ENCODE measurements at regions not wholly inside any gene's neighbourhood (a gene's known extent, or its start where the extent isn't known, plus 50 kb on each side); places are given as distances from the start of the nearest gene placed in this dataset.
A peak's percentile ranks its signal among the peaks of the same experiment; 100 is the strongest.

DNA sequence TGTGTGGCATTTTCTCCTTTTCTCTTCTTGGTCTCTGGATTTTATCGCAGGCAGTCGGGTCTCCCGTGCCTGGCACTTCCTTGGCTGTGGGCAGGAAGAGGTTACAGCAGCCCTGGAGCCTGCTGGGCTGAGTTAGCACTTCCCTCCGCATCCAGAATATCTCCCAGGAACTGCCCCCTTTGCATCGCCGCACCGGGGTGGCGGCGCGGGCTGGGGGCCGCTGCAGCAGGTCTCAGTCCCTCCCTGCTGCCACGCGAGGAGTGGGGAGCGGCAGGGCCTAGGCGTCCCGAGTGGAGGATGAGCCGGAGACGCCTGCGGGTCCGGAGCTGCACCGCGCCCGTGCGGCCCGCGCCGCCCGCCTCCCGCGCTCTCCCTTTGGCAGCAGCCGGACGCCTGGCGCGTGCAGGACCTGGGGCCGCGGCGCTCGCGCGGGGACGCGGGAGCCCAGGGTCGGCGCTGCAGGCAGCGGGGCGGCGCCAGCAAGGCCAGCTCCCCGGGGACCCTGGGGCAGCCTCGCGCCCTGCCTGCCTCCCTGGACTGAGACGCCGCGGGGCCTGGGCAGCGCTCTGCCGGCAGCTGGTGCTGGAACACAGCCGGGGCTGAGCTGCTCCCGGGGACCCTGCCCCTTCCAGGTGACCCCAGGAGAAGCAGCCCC is 192.8 kb downstream of the PRDM2 start:
- no peak for DNase-seq (ENCODE audit: low read depth)
- no peak for TF ChIP-seq CTCF (IDR thresholded peaks at IDR 0.05; ENCODE audit: insufficient read depth, low read depth, low read length, missing control alignments)
- H3K4me3 ChIP-seq (ENCODE audit: low read length), result no peak overlapping the region

- TF ChIP-seq CTCF (IDR thresholded peaks at IDR 0.05; ENCODE audit: insufficient read depth, low read depth, low read length, missing control alignments), result no peak
- no peak overlapping the region for H3K4me3 ChIP-seq (ENCODE audit: low read length)
These were observed 193.4 kb downstream of the PRDM2 start for GRCh38 chr1:13893409-13893821.

GRCh38 chr1:13896932-13897331 is 196.9 kb downstream of the PRDM2 start:
- TF ChIP-seq CTCF (IDR thresholded peaks at IDR 0.05; ENCODE audit: insufficient read depth, low read depth, low read length, missing control alignments), result no peak
- DNase-seq (ENCODE audit: low read depth), result no peak
- no peak overlapping the region for H3K4me3 ChIP-seq (ENCODE audit: low read length)

More at GRCh38 chr1:13893409-13893821, 193.4 kb downstream of the PRDM2 start:
- DNase-seq (ENCODE audit: low read depth), result no peak

- DNase-seq (ENCODE audit: low read depth), result no peak
- TF ChIP-seq CTCF (IDR thresholded peaks at IDR 0.05; ENCODE audit: insufficient read depth, low read depth, low read length, missing control alignments), result no peak
- H3K4me3 ChIP-seq (ENCODE audit: low read length), result no peak overlapping the region
These were observed 198.4 kb downstream of the PRDM2 start for GRCh38 chr1:13898406-13898805.

DNA sequence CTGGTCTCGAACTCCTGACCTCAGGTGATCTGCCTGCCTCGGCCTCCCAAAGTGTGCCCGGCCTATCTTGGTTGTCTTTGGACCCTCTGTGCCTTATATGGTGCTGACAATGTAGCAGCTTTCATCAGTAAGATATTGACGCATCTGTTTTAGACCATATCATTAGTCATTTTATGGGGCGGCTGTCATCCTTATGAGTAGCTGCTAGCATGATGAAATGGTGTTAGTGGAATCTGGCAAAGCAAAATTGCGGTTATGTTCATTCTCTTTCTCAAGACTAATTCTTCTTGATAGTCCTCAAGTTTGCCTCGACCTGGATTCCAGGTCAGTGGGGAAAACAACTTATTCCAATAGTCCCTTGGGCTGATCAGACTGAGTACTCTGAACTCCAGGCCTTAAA is 199.9 kb downstream of the PRDM2 start:
- TF ChIP-seq CTCF (IDR thresholded peaks at IDR 0.05; ENCODE audit: insufficient read depth, low read depth, low read length, missing control alignments), result no peak
- no peak overlapping the region for H3K4me3 ChIP-seq (ENCODE audit: low read length)
- DNase-seq (ENCODE audit: low read depth), result no peak

DNA sequence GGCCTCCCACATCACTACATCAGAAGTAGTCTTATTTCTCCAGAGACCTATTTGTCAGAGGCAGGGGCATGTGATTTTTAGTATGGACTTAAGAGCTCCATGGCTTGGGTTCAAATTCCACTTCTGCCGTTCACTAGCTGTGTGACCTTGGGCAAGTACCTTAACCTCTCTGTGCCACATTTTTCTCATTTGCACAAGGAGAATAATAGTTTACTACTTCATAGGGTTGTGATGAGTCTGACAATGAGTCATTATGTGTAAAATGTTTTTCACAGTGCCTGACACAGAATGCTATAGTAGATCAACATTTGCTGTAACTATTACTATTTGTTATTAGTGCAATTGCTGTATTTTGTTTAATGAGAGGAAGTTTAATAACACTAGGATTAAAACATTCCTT is 200.6 kb downstream of the PRDM2 start:
- DNase-seq (ENCODE audit: low read depth), result peak; percentile 9
- no peak for TF ChIP-seq CTCF (IDR thresholded peaks at IDR 0.05; ENCODE audit: insufficient read depth, low read depth, low read length, missing control alignments)

DNA sequence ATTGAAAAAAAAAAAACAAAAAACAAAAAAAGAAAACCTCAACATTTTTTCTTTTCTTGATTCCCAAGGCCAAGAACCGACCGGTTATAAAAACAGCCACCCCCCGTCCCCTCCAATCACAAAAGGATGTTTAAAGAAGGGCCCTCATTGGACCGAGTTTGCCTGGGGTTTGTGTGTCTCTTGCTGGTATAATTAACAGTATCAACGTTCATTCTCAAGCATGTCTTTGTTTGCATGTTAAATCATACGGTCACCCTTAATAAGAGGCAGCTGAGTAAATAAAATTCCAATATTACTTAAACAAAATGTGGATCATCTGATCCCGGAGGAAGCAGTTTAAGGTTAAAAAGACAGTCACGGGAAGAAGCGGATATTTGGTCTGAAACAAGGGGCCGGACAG is 201.1 kb downstream of the PRDM2 start:
- no peak for TF ChIP-seq CTCF (IDR thresholded peaks at IDR 0.05; ENCODE audit: insufficient read depth, low read depth, low read length, missing control alignments)
- DNase-seq (ENCODE audit: low read depth), result no peak
- H3K4me3 ChIP-seq (ENCODE audit: low read length), result no peak overlapping the region

More for the DNA sequence above, 200.6 kb downstream of the PRDM2 start:
- H3K4me3 ChIP-seq (ENCODE audit: low read length), result no peak overlapping the region

All from epithelial cell of esophagus (primary cell).